Motor neuron (in vitro differentiated cells): ENCODE measurements at regions not wholly inside any gene's neighbourhood (a gene's known extent, or its start where the extent isn't known, plus 50 kb on each side); places are given as distances from the start of the nearest gene placed in this dataset.
"Not testable (repeated sequence)": the region's sequence is repeated elsewhere in the genome, so short reads cannot be mapped to it uniquely, and the experiment has no call there.

Experiments used
- ATAC-seq, 8 experiments: fragments of 200-7000 bp; cut with Tn5 transposase; replicated peaks in 6 of 8; 2 replicates each; pipeline ENCODE4 v1.8.0; 2021; ENCODE audit warnings: mild to moderate bottlenecking in 8 of 8, moderate library complexity in 8 of 8
- H3K27ac ChIP-seq, 2 donors: fragments of 250-450 bp; sonication (Bioruptor Pico); 2 replicates each; pipeline ENCODE4 v1.9.0; 2021; ENCODE audit warnings: antibody characterized with exemption in 2 of 2, mild to moderate bottlenecking in 2 of 2, moderate library complexity in 1 of 2
- H3K4me1 ChIP-seq, 2 donors: fragments of 250-450 bp; sonication (Bioruptor Pico); replicated peaks in 1 of 2; 2 replicates each; pipeline ENCODE4 v1.6.1; 2021; ENCODE audit warnings: antibody characterized with exemption in 2 of 2, mild to moderate bottlenecking in 2 of 2, moderate library complexity in 1 of 2
- H3K4me3 ChIP-seq, 5 donors: fragments of 250-450 bp; sonication (Bioruptor Pico); 2 replicates each; pipeline ENCODE4 v1.9.0; 2021; ENCODE audit warnings: antibody characterized with exemption in 5 of 5, mild to moderate bottlenecking in 5 of 5, moderate library complexity in 4 of 5
- WGBS, 10 experiments: fragments of 450-650 bp; shearing (Covaris generic); methylation state at CpG; one replicate each; pipeline ENCODE4 v1.0.0; 2022; 5-methylcytosine and 5-hydroxymethylcytosine counted together
- in situ Hi-C, 9 experiments: fragments of 400-800 bp; cut with MboI; loops; one replicate each; pipeline ENCODE4 v1.15.0; 2021; ENCODE audit warnings: low sequenced_read_pairs in 9 of 9, low pct_unique_long_range_greater_than_20kb in 2 of 9; ENCODE audit not compliant: unreplicated experiment in 9 of 9

- no peak for ATAC-seq
- WGBS, 10 experiments: 80 to 97% (median 91%) methylated on average over 1 to 3 of the region's 3 CpGs; no CpG with 5 or more reads in 1 of the 10 experiments
- in situ Hi-C loops: no loop called here
- no peak overlapping the region for H3K4me3 ChIP-seq
- H3K4me1 ChIP-seq: no peaks in the 10 kb centered on the region
- H3K27ac ChIP-seq: no peak overlapping the region
Observed at GRCh38 chr14:35174342-35174741, 52.0 kb downstream of the PRORP start.

GRCh38 chr14:35180179-35180578, 57.8 kb downstream of the PRORP start:
- Histone ChIP-seq H3K27ac (no peak overlapping the region), H3K4me3 (no peak overlapping the region), H3K4me1 (no peaks in the 10 kb centered on the region)
- no peak for ATAC-seq
- in situ Hi-C loops: no loop called here
- 70 to 94% (median 80%) methylated on average over 2 to 6 of the region's 7 CpGs; no CpG with 5 or more reads in 6 of the 10 experiments for WGBS, 10 experiments

- ATAC-seq, H3K27ac ChIP-seq, H3K4me1 ChIP-seq, in situ Hi-C loops, H3K4me3 ChIP-seq: not testable (repeated sequence)
Observed at GRCh38 chr14:35184891-35185290, 62.5 kb downstream of the PRORP start.

GRCh38 chr14:35189422-35189821, 67.1 kb downstream of the PRORP start:
- H3K4me1 ChIP-seq: no peaks in the 10 kb centered on the region
- ATAC-seq: no peak
- no peak overlapping the region for H3K27ac ChIP-seq
- in situ Hi-C loops: no loop called here
- WGBS, 10 experiments: 89 to 100% (median 100%) methylated on average over 1 of the region's 1 CpG; no CpG with 5 or more reads in 1 of the 10 experiments
- no peak overlapping the region for H3K4me3 ChIP-seq

GRCh38 chr14:35193161-35193560, 70.8 kb downstream of the PRORP start:
- no peak overlapping the region for H3K27ac ChIP-seq
- in situ Hi-C loops: no loop called here

GRCh38 chr14:35194183-35194582, 71.8 kb downstream of the PRORP start:
- H3K4me3 ChIP-seq, in situ Hi-C loops, ATAC-seq, H3K27ac ChIP-seq, H3K4me1 ChIP-seq: not testable (repeated sequence)
- WGBS, 10 experiments: no CpG with 5 or more reads among the region's 1 CpG

More at GRCh38 chr14:35193161-35193560, 70.8 kb downstream of the PRORP start:
- no peak for ATAC-seq
- no peak overlapping the region for H3K4me3 ChIP-seq
- H3K4me1 ChIP-seq: peaks cover 0 to 4% of the 10 kb centered on the region in 2 donors

GRCh38 chr14:35196571-35196970, 74.2 kb downstream of the PRORP start:
- H3K4me3 ChIP-seq: no peak overlapping the region
- in situ Hi-C loops: no loop called here
- ATAC-seq: peak in 7 of 8 experiments; percentile 22 to 69 (median 49)
- 0 to 18% (median 0%) methylated on average over 1 of the region's 1 CpG; no CpG with 5 or more reads in 5 of the 10 experiments for WGBS, 10 experiments
- H3K27ac ChIP-seq: no peak overlapping the region
- H3K4me1 ChIP-seq: peaks cover 0 to 4% of the 10 kb centered on the region in 2 donors

GRCh38 chr14:35197015-35197414, 74.7 kb downstream of the PRORP start:
- ATAC-seq: peak in 7 of 8 experiments; percentile 12 to 97 (median 35)
- in situ Hi-C loops: no loop called here
- Histone ChIP-seq H3K4me1 (peaks cover 0 to 4% of the 10 kb centered on the region in 2 donors), H3K27ac (no peak overlapping the region), H3K4me3 (no peak overlapping the region)
- 11 to 83% (median 60%) methylated on average over 1 of the region's 1 CpG; no CpG with 5 or more reads in 3 of the 10 experiments for WGBS, 10 experiments

- 88 to 100% (median 96%) methylated on average over 1 to 3 of the region's 3 CpGs; no CpG with 5 or more reads in 2 of the 10 experiments for whole genome bisulfite sequencing, 10 experiments
- no peak for ATAC-seq
- in situ Hi-C loops: loop anchor here in 2 of 9 experiments (25.0 kb wide), 1 partner anchor 211 kb away; the partner anchor contains the start of gene NFKBIA (in 2 of the 2)
- no peak overlapping the region for H3K27ac ChIP-seq
- no peak overlapping the region for H3K4me3 ChIP-seq
- H3K4me1 ChIP-seq: peaks cover 0 to 4% of the 10 kb centered on the region in 2 donors
Observed at GRCh38 chr14:35201066-35201465, 78.7 kb downstream of the PRORP start.

- no peaks in the 10 kb centered on the region for H3K4me1 ChIP-seq
- in situ Hi-C loops: loop anchor here in 2 of 9 experiments (25.0 kb wide), 1 partner anchor 210 kb away; the partner anchor contains the start of gene NFKBIA (in 2 of the 2)
- no peak for ATAC-seq
- no peak overlapping the region for H3K4me3 ChIP-seq
- WGBS, 10 experiments: 100% methylated on average over 2 to 3 of the region's 3 CpGs; no CpG with 5 or more reads in 8 of the 10 experiments
- H3K27ac ChIP-seq: no peak overlapping the region
Observed at GRCh38 chr14:35202195-35202594, 79.8 kb downstream of the PRORP start.

- 60 to 100% (median 95%) methylated on average over 1 to 2 of the region's 2 CpGs; no CpG with 5 or more reads in 4 of the 10 experiments for WGBS, 10 experiments
- in situ Hi-C loops: loop anchor here in 2 of 9 experiments (25.0 kb wide), 1 partner anchor 207 kb away; the partner anchor contains the start of gene NFKBIA (in 2 of the 2)
- Histone ChIP-seq H3K4me1 (no peaks in the 10 kb centered on the region), H3K4me3 (no peak overlapping the region), H3K27ac (no peak overlapping the region)
- ATAC-seq: peak in 2 of 8 experiments; percentile 28 to 36
Observed at GRCh38 chr14:35205737-35206136, 83.4 kb downstream of the PRORP start.

- ATAC-seq: peak in 1 of 8 experiments; percentile 7
- no peak overlapping the region for H3K4me3 ChIP-seq
- 70 to 100% (median 93%) methylated on average over 1 to 2 of the region's 2 CpGs; no CpG with 5 or more reads in 2 of the 10 experiments for WGBS, 10 experiments
- H3K4me1 ChIP-seq: no peaks in the 10 kb centered on the region
- no peak overlapping the region for H3K27ac ChIP-seq
- in situ Hi-C loops: loop anchor here in 2 of 9 experiments (25.0 kb wide), 1 partner anchor 201 kb away; the partner anchor contains the start of gene NFKBIA (in 2 of the 2)
Observed at GRCh38 chr14:35211067-35211466, 81.1 kb upstream of the PSMA6 start.

- in situ Hi-C loops: loop anchor here in 2 of 9 experiments (25.0 kb wide), 1 partner anchor 200 kb away; the partner anchor contains the start of gene NFKBIA (in 2 of the 2)
- WGBS, 10 experiments: 63 to 100% (median 83%) methylated on average over 1 to 3 of the region's 3 CpGs; no CpG with 5 or more reads in 3 of the 10 experiments
- Histone ChIP-seq H3K4me1 (no peaks in the 10 kb centered on the region), H3K4me3 (no peak overlapping the region), H3K27ac (no peak overlapping the region)
- peak in 3 of 8 experiments; percentile 8 to 18 (median 13) for ATAC-seq
Observed at GRCh38 chr14:35212471-35213142, 79.6 kb upstream of the PSMA6 start.
